K562 (cell line): ENCODE measurements at regions not wholly inside any gene's neighbourhood (a gene's known extent, or its start where the extent isn't known, plus 50 kb on each side); places are given as distances from the start of the nearest gene placed in this dataset.

Source experiments
- EP300 ChIP-seq: IDR thresholded peaks from 2 replicates; pipeline ENCODE4 v1.6.1; 2012; ENCODE audit warnings: low read length, improper control_type of control experiment
- ETV6 ChIP-seq, 3 experiments: fragments of 150-350 bp in 1 of 3; sonication (generic) in 1 of 3; formaldehyde crosslinking in 1 of 3; IDR thresholded peaks; 2 replicates each; pipeline versions ENCODE4 v1.6.1 to v1.8.0; 2014 to 2022; ENCODE audit warnings: borderline replicate concordance in 2 of 3, low read depth in 2 of 3, antibody characterized with exemption in 1 of 3, low read length in 1 of 3, mild to moderate bottlenecking in 1 of 3, missing genetic modification reagents in 1 of 3
- EZH2 ChIP-seq: IDR thresholded peaks from 2 replicates; pipeline ENCODE4 v1.6.1; 2012; ENCODE audit warnings: low read depth, mild to moderate bottlenecking, inconsistent platforms, low read length, borderline replicate concordance
- FOXJ3 ChIP-seq: sonication (generic); formaldehyde crosslinking; IDR thresholded peaks from 2 replicates; pipeline ENCODE4 v1.4.0; 2020; ENCODE audit warnings: mild to moderate bottlenecking, missing genetic modification reagents
- FOXM1 ChIP-seq, 2 experiments: fragments of 450-650 bp in 1 of 2; sonication (generic) in 1 of 2; formaldehyde crosslinking in 1 of 2; IDR thresholded peaks; 2 replicates each; pipeline versions ENCODE4 v1.6.1 to v1.9.0; 2017 to 2022; ENCODE audit warnings: low read depth in 2 of 2, mild to moderate bottlenecking in 2 of 2, missing genetic modification reagents in 1 of 2, moderate library complexity in 1 of 2
- GATA2 ChIP-seq: sonication (generic); formaldehyde crosslinking; IDR thresholded peaks from 2 replicates; pipeline ENCODE4 v1.4.0; 2020; ENCODE audit warnings: mild to moderate bottlenecking, missing genetic modification reagents
- JUND ChIP-seq, 2 experiments: IDR thresholded peaks; 2 replicates in 1 of 2; 3 replicates in 1 of 2; pipeline ENCODE4 v1.6.1; 2011; ENCODE audit warnings: borderline replicate concordance in 2 of 2, low read depth in 2 of 2, low read length in 2 of 2, improper control_type of control experiment in 1 of 2, missing biosample characterization in 1 of 2, missing genetic modification characterization in 1 of 2, missing genetic modification reagents in 1 of 2
- KDM4B ChIP-seq, 2 experiments: fragments of 450-650 bp in 1 of 2; sonication (generic) in 1 of 2; IDR thresholded peaks; 2 replicates each; pipeline ENCODE4 v1.6.1; 2016 to 2017; ENCODE audit warnings: borderline replicate concordance in 2 of 2, antibody characterized with exemption in 1 of 2, low read depth in 1 of 2, mild to moderate bottlenecking in 1 of 2
- MTA2 ChIP-seq: fragments of 450-650 bp; IDR thresholded peaks from 2 replicates; pipeline ENCODE4 v1.6.1; 2016; ENCODE audit warnings: low read depth
- RB1 ChIP-seq: fragments of 450-650 bp; IDR thresholded peaks from 2 replicates; pipeline ENCODE4 v1.6.1; 2017; ENCODE audit warnings: low read depth, mild to moderate bottlenecking
- SP1 ChIP-seq: sonication (generic); formaldehyde crosslinking; IDR thresholded peaks from 2 replicates; pipeline ENCODE4 v1.8.1; 2022; ENCODE audit warnings: mild to moderate bottlenecking, missing genetic modification reagents
- TOE1 ChIP-seq, 2 experiments: fragments of 450-650 bp in 1 of 2; sonication (generic) in 1 of 2; formaldehyde crosslinking in 1 of 2; IDR thresholded peaks; 2 replicates each; pipeline versions ENCODE4 v1.7.1 to v1.8.0; 2016 to 2022; ENCODE audit warnings: borderline replicate concordance in 2 of 2, mild to moderate bottlenecking in 2 of 2, antibody characterized with exemption in 1 of 2, inconsistent platforms in 1 of 2, low read depth in 1 of 2, missing genetic modification reagents in 1 of 2, moderate library complexity in 1 of 2
- TF ChIP-seq, protein P1 (sequence below): fragments of 250-450 bp; sonication (Bioruptor Pico); IDR thresholded peaks from 2 replicates; pipeline ENCODE4 v1.5.0; 2020; ENCODE audit warnings: mild to moderate bottlenecking, borderline replicate concordance
- TF ChIP-seq, protein P2 (sequence below): fragments of 450-650 bp; IDR thresholded peaks from 2 replicates; pipeline ENCODE4 v1.6.1; 2017; ENCODE audit warnings: antibody characterized with exemption

DNA sequence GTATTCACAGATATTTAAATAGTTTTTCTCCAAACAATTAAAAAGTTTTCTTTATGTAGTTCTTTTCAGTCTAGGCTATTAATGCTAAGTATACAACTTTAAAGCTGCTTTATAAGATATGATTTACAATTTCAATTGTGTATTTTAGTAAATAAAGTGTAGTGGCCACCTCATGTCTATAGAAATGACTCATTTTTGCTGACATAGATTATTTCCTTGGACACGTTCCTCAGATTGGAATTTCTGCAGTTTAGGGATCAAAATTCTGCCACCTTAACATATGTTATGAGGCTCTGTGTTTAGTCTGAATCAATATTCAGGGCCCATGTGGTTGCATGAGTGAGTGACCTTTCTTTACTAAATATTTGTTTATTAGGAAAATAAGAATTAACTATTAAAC lies 750.2 kb downstream of the IRX1 start:
- TF ChIP-seq, protein P1, sequence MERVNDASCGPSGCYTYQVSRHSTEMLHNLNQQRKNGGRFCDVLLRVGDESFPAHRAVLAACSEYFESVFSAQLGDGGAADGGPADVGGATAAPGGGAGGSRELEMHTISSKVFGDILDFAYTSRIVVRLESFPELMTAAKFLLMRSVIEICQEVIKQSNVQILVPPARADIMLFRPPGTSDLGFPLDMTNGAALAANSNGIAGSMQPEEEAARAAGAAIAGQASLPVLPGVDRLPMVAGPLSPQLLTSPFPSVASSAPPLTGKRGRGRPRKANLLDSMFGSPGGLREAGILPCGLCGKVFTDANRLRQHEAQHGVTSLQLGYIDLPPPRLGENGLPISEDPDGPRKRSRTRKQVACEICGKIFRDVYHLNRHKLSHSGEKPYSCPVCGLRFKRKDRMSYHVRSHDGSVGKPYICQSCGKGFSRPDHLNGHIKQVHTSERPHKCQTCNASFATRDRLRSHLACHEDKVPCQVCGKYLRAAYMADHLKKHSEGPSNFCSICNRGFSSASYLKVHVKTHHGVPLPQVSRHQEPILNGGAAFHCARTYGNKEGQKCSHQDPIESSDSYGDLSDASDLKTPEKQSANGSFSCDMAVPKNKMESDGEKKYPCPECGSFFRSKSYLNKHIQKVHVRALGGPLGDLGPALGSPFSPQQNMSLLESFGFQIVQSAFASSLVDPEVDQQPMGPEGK (CRISPR knock-in tag): no peak
- TF ChIP-seq EP300 (no peak), MTA2 (no peak), RB1 (no peak), SP1 (CRISPR knock-in tag) (no peak), JUND (IDR thresholded peaks at IDR 0.05; ENCODE audit: borderline replicate concordance, low read depth, low read length) (no peak), JUND (tag; IDR thresholded peaks at IDR 0.05; ENCODE audit: borderline replicate concordance, low read depth, low read length) (no peak), ETV6 (IDR thresholded peaks at IDR 0.05; ENCODE audit: borderline replicate concordance in 1 of 2, low read depth in 2 of 2, low read length in 1 of 2) (no peak), ETV6 (CRISPR knock-in tag; IDR thresholded peaks at IDR 0.05; ENCODE audit: borderline replicate concordance) (no peak), EZH2 (no peak), FOXM1 (IDR thresholded peaks at IDR 0.05; ENCODE audit: low read depth) (no peak), FOXM1 (CRISPR knock-in tag; IDR thresholded peaks at IDR 0.05; ENCODE audit: low read depth) (no peak), GATA2 (no peak), KDM4B (IDR thresholded peaks at IDR 0.05; ENCODE audit: borderline replicate concordance in 2 of 2, low read depth in 1 of 2) (no peak), TOE1 (IDR thresholded peaks at IDR 0.05; ENCODE audit: borderline replicate concordance) (no peak), TOE1 (CRISPR knock-in tag; IDR thresholded peaks at IDR 0.05; ENCODE audit: borderline replicate concordance, low read depth) (no peak), FOXJ3 (CRISPR knock-in tag) (no peak)
- TF ChIP-seq, protein P2, sequence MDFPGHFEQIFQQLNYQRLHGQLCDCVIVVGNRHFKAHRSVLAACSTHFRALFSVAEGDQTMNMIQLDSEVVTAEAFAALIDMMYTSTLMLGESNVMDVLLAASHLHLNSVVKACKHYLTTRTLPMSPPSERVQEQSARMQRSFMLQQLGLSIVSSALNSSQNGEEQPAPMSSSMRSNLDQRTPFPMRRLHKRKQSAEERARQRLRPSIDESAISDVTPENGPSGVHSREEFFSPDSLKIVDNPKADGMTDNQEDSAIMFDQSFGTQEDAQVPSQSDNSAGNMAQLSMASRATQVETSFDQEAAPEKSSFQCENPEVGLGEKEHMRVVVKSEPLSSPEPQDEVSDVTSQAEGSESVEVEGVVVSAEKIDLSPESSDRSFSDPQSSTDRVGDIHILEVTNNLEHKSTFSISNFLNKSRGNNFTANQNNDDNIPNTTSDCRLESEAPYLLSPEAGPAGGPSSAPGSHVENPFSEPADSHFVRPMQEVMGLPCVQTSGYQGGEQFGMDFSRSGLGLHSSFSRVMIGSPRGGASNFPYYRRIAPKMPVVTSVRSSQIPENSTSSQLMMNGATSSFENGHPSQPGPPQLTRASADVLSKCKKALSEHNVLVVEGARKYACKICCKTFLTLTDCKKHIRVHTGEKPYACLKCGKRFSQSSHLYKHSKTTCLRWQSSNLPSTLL: no peak
